Lower leg skin (tissue), 4 donors: ENCODE measurements at regions not wholly inside any gene's neighbourhood (a gene's known extent, or its start where the extent isn't known, plus 50 kb on each side); places are given as distances from the start of the nearest gene placed in this dataset.

ENCODE experiments used
- DNase-seq, 2 donors: peaks; one replicate each; pipeline ENCODE4 v3.0.0-alpha.2; 2019; ENCODE audit warnings: low spot score in 2 of 2
- H3K4me3 ChIP-seq: fragments of 200-600 bp; sonication (generic); 2 replicates; pipeline ENCODE4 v1.5.1; 2017; ENCODE audit warnings: mild to moderate bottlenecking, low read depth; ENCODE audit not compliant: poor library complexity, severe bottlenecking
- POLR2A ChIP-seq, 2 donors: fragments of 450-650 bp; IDR thresholded peaks; one replicate each; pipeline ENCODE4 v1.6.1; 2016 to 2017; ENCODE audit warnings: antibody characterized with exemption in 2 of 2, mild to moderate bottlenecking in 1 of 2, moderate library complexity in 1 of 2
- WGBS, 2 donors: methylation state at CpG; one replicate each; pipeline ENCODE4 v1.1.5; 2018; 5-methylcytosine and 5-hydroxymethylcytosine counted together
- intact Hi-C: fragments of 100-400 bp; cut with DNase I; formaldehyde crosslinking; loops from one replicate; pipeline ENCODE4 v1.15.0; 2023; ENCODE audit warnings: low total_unique reads
- TF ChIP-seq, protein P1 (sequence below), 3 donors: fragments of 450-650 bp; IDR thresholded peaks; one replicate each; pipeline ENCODE4 v1.5.1; 2016; ENCODE audit warnings: antibody characterized with exemption in 3 of 3, mild to moderate bottlenecking in 3 of 3, moderate library complexity in 2 of 3

DNA sequence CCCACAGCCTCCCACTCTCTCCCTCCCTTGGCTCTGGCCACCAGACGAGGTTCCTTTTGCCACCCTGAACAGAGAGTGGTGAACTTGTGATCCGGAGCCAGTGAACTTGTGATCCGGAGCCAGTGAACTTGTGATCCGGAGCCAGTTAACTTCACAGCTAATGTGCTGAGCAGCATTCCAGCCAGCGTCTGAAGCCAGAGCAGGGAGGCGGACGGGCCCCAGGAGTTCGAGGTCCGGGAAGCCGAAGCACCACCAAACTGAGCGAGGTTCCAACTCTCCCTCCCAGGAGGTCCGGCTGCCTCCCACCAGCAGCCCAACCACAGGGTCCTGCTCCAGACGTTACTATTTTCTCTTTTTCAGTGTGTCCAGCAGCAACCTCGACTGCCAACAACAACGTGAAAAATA lies 85.8 kb downstream of the SYF2 start:
- no peak overlapping the region for H3K4me3 ChIP-seq
- no peak for TF ChIP-seq POLR2A (IDR thresholded peaks at IDR 0.05)
- no peak for DNase-seq
- intact Hi-C loops = no loop called here
- WGBS, 2 donors = 41 to 52% methylated on average over 15 of the region's 15 CpGs

DNA sequence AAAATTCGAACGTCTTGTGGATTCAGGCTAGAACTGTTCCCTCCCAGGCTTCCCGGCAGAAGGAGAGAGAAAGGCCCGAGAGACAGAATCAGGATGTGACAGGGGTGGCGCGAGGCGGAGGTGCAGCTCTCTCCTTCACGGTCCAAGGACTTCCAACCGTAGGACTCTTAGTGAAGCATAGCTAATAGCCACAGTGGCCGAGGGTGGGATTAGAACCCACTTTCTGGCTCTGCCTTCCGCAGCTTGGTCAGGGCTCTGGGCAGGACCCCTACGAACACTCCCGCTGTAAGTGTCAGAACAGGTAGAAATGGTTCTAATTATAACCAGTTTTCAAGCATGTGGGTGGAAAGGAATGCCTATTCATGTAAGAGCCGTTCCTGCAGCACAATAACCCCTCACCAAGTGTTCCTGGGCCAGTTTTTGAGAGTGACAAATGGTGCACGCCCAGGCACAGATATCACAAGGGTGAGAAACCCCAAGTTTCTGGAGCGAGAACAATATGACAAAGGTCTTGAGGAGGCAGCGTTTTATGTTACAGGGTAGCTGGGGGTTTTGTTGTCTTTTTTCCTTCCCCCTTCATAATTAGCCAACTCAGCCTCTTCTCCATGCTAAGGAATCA lies 86.4 kb downstream of the SYF2 start:
- intact Hi-C loops = no loop called here
- 66 to 73% methylated on average over 17 of the region's 17 CpGs for WGBS, 2 donors

DNA sequence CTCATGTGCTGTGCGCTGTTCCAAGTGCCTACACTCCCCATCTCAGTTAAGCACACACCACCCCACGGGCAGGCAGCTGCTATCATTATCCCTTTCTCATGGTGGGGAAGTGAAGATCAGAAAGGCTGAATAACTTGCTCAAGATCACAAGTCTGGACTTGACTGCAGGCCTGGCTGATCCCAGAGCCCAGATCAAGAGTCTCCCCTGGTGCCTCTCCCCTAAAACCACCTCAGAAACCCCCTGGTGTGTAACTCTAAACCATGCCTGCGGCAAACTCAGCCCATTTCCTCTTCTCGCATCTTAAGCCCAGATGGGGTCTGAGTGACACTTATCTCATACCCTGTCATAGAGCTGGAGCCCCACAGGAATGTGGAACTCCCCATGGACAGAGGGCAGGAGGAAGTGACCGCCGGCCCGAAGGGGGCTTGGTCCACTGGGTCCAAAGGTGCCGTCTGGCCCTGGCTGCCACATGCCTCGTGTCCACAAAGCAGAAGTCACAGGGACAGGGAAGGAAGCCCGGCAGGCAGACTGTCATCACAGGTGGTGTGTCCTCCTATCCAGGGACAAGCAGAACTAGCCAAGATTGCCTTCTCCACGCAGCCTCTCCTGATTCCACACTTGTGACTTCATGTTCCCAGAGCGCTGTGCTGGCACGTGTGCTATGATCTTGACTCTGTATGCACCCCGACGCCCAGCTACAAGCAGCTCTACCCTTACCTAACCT lies 92.1 kb downstream of the SYF2 start:
- intact Hi-C loops = no loop called here
- DNase-seq = no peak
- no peak for TF ChIP-seq POLR2A (IDR thresholded peaks at IDR 0.05)
- TF ChIP-seq, protein P1, sequence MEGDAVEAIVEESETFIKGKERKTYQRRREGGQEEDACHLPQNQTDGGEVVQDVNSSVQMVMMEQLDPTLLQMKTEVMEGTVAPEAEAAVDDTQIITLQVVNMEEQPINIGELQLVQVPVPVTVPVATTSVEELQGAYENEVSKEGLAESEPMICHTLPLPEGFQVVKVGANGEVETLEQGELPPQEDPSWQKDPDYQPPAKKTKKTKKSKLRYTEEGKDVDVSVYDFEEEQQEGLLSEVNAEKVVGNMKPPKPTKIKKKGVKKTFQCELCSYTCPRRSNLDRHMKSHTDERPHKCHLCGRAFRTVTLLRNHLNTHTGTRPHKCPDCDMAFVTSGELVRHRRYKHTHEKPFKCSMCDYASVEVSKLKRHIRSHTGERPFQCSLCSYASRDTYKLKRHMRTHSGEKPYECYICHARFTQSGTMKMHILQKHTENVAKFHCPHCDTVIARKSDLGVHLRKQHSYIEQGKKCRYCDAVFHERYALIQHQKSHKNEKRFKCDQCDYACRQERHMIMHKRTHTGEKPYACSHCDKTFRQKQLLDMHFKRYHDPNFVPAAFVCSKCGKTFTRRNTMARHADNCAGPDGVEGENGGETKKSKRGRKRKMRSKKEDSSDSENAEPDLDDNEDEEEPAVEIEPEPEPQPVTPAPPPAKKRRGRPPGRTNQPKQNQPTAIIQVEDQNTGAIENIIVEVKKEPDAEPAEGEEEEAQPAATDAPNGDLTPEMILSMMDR (IDR thresholded peaks at IDR 0.05) = no peak
- WGBS, 2 donors = 39% methylated on average over 15 of the region's 15 CpGs
- H3K4me3 ChIP-seq = no peak overlapping the region

More for the DNA sequence above, 86.4 kb downstream of the SYF2 start:
- H3K4me3 ChIP-seq = no peak overlapping the region
- DNase-seq = no peak
- no peak for TF ChIP-seq POLR2A (IDR thresholded peaks at IDR 0.05)
- TF ChIP-seq, protein P1 (IDR thresholded peaks at IDR 0.05) = no peak

DNA sequence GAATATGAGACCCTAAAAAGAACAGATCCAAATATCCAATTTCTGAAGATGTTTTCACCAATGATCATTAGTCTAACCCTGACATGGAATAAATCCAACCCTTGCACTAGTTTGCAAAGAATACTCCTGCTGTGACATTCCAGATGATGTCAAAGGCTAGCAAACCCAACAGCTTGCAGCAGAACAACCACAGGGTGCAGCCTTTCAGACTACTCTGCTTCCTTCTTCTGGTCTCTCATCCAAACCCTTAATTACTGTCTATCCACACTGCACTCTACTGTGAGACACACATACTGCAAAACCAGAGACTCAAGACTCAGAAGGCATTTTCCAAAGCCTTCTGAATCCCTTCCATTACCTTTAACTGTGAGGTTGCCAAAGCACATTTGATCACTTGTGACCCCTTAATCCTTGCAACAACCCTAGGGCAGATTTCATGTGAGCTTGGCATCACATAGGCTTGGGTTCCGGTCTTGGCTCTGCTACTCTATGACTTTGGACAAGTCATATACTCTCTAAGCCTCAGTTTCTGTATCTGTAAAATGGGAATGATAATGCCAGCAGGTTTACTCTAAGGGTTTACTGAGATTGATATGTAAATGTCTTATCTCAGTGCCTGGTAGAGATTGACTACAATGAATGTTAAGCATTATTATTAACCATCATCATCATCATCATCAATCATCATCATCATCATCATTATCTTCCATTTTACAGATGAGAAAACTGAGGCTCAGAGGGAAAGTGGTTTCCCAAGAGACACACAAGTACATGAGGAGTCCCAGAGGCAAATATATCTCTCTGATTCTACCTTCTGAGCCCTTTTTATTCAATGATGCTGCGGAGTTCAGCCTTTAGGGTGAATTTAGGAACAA lies 94.5 kb downstream of the SYF2 start:
- intact Hi-C loops = no loop called here
- DNase-seq = no peak
- whole genome bisulfite sequencing, 2 donors = 91 to 97% methylated on average over 2 of the region's 2 CpGs
- no peak for TF ChIP-seq POLR2A (IDR thresholded peaks at IDR 0.05)
- TF ChIP-seq, protein P1 (IDR thresholded peaks at IDR 0.05) = no peak
- H3K4me3 ChIP-seq = no peak overlapping the region

DNA sequence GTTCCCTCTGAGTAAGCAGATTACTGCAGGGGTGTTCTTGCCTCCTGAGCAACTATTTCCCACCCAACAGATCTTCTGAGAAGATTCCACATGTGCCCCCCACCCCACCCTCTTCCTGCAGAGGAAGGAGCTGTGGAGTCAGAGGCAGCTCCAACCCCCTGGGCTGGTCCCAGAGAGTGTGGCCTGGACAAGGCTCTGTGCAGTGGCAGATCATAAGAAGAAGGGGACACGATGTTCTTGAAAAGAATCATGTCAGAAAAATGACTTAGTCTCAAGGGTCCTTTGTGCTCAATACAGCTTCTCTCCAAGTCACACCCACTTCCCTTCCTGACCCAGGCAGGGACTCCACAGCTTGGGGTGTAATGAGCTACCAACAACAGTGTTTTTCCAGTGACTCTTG lies 95.2 kb downstream of the SYF2 start:
- no peak for DNase-seq
- 28 to 30% methylated on average over 1 of the region's 1 CpG for WGBS, 2 donors
- no peak overlapping the region for H3K4me3 ChIP-seq
- TF ChIP-seq POLR2A (IDR thresholded peaks at IDR 0.05) = no peak
- TF ChIP-seq, protein P1 (IDR thresholded peaks at IDR 0.05) = no peak
- intact Hi-C loops = no loop called here

DNA sequence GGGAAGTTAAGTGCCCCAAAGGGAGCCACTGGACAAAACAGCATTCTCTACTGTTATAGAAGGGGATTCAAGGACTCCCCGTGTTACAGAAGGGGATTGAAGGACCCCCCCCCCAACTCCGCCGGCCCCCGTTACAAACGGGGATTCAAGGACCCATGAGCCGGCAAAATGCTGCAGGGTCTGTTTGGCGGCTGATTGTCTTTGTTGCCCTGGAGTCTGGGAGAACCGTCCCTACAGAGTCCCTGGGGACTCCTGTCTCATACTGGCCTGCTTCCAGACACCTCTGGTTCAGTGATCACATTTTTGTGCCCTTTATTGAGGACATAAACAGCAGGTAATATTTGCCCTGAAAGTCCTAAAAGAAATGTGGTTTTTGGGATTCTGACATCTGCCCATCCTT lies 96.4 kb downstream of the SYF2 start:
- intact Hi-C loops = no loop called here
- no peak overlapping the region for H3K4me3 ChIP-seq
- DNase-seq = no peak
- WGBS, 2 donors = 67 to 77% methylated on average over 8 of the region's 8 CpGs
- TF ChIP-seq, protein P1 (IDR thresholded peaks at IDR 0.05) = no peak
